Stimulated activated CD4-positive, alpha-beta T cell treated with anti-CD3 and anti-CD28 coated beads, Interleukin-1b, Interleukin-23, amount 100 ng/mL, for 48 hours (primary cell): ENCODE measurements at regions not wholly inside any gene's neighbourhood (a gene's known extent, or its start where the extent isn't known, plus 50 kb on each side); places are given as distances from the start of the nearest gene placed in this dataset.

Experiments used
- DNase-seq: peaks from one replicate; pipeline ENCODE4 v3.0.0-alpha.2; 2020

DNA sequence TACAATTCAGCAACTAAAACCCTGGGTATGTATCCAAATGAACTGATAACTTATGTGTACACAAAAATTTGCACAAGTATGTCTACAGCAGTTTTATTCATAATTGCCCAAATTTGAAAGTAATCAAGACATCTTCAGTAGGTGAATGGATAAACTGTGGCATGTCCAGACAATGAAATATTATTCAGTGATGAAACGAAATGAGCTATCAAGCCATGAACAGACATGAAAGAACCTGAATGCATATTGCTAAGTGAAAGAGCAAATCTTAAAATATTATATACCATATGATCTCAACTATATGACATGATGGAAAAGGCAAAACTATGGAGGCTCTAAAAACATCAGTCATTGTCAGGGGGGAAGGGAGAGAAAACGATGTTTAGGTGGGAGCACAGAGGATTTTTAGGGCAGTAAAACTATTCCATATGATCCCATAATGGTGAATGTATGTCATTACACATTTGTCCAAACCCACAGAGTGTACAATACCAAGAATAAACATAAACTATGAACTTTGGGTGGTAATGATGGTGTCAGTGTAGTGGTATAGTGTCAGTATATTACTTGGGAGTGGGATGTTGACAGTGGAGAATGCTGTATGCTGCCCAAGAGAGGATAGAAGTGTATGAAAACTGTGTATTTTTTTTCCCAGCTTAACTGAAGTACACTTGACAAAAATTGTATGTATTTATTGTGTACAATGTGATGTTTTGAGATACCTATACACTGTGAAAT lies 92.8 kb upstream of the PPP2R5A start:
- no peak for DNase-seq

GRCh38 chr1:212196355-212196754 lies 88.9 kb upstream of the PPP2R5A start:
- DNase-seq, result no peak

DNA sequence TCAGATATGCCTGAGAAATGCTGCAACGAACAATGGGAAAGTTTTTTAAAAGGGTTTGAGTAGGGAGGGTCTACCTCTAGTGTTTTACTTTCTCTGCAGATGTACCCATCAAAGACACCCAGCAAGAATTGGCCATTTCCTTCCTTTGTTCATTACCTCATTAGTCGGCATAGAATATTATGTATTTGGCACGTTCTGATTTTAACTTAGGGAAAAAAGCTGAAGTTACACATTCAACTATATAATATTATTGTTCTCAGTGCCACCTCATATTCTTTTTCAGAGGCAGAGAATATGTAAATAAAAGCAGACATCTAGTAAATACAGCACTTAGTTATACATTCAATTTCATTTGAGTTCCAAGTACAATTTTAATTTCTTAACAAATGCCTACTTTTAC lies 83.7 kb upstream of the PPP2R5A start:
- DNase-seq, result no peak

GRCh38 chr1:212203630-212204029 lies 81.6 kb upstream of the PPP2R5A start:
- DNase-seq, result no peak

GRCh38 chr1:212205006-212205405 lies 80.2 kb upstream of the PPP2R5A start:
- no peak for DNase-seq

- no peak for DNase-seq
Observed at GRCh38 chr1:212205843-212206242, 79.4 kb upstream of the PPP2R5A start.

DNA sequence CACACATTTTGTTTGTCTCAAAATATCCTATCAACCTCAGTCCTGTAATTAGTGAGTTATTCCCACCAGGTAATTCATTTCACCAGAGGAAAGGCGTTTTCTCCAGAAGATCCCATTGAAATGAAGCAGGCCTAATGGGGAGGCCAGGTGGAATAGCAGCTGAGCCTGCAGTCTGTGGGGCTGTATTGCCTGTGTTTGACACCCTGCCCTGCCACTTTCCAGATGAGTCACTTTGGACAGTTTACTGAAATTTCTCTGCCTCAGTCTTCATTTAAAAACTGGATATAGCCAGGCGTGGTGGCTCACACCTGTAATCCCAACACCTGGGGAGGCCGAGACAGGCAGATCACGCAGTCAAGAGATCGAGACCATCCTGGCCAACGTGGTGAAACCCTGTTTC lies 78.1 kb upstream of the PPP2R5A start:
- DNase-seq, result no peak

DNA sequence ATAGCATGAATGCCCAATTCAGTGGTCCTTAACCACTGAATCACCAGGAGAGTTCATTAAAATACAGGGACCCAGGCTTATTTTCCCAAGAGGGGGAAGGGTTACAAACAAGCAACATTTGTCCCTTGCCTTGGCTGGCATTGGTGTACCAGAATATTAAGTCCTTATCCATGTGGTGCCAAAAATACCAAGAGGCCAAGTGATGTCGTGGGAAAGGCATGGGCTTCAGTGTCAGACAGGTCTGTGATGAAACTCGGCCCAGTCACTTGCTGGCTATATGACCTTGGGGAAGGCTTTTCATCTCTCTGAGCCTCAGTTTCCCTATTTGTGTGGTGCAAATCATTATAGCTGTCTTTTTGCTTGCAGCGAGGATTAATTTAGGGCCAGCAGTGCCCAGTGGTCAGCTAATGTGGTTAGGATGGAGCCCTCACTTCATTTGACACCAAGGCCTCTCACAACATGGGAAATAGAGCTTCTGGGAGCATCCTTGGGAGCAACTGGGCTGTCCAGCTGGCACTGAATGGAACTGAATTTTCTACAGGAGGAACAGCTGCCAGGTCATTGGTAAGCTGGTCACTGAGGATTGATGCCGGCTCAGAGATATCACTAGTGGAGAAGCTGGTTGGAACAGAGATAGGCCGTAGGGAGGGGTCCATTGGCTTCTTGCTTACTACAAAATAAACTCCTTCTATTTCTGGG lies 77.2 kb upstream of the PPP2R5A start:
- DNase-seq, result no peak

GRCh38 chr1:212208978-212209644 lies 76.1 kb upstream of the PPP2R5A start:
- DNase-seq, result no peak

DNA sequence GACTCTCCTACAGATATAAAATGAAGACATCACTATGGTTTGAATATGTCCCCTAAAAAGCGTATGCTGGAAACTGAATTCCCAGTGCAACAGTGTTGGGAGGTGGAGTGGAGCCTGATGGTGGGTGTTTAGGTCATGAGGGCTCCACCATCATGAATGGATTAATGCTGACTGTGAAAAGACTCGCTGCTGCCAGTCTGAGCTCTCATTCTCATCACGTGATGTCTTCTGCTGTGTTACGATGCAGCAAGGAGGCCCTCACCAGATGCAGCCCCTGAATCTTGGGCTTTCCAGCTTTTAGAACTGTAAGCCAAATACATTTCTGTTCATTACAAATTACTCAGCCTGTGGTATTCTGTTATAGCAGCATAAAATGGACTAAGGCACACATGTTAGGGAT lies 73.8 kb upstream of the PPP2R5A start:
- DNase-seq, result no peak

DNA sequence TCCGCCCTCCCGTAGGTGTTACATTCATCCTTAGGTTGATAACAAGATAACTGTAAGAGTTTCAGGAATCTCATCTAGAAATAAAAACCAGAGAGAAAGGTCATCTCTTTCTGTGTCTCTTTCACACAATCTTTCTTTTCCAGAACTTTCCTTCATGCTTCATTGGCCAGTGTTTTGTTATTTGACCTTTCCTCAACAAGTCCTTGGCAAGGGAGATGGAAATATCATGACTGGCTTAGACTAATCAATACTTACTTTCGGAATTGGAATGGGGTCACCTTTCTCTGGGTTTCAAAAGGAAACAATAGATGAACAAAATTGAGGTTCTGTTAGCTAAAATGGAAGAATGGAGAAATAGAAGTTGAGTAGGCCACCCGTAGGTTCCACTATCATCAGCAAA lies 72.9 kb upstream of the PPP2R5A start:
- no peak for DNase-seq

GRCh38 chr1:212212906-212213305 lies 72.3 kb upstream of the PPP2R5A start:
- DNase-seq, result no peak

- DNase-seq, result no peak
Observed at GRCh38 chr1:212213784-212214183, 71.4 kb upstream of the PPP2R5A start.

DNA sequence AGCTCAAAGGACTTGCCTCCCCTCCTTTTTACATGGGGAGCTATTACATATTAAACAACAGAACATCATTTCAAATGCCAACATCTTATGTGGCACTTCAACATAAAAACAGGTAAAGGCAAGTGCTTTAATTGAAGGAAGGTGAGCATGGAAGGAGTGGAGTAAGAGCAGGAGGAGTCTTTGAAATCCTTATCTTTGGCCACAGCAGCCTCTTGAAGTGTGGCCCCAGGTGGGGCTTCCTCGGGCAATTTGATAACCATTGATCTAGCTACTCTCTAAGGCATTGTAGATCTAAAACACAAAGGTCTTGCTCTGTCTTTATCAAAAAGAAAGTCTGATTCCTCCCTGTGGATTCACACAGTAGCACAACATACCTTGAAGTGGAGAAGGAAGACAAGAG lies 70.9 kb upstream of the PPP2R5A start:
- DNase-seq, result no peak

GRCh38 chr1:212215910-212216309 lies 69.3 kb upstream of the PPP2R5A start:
- DNase-seq, result no peak

DNA sequence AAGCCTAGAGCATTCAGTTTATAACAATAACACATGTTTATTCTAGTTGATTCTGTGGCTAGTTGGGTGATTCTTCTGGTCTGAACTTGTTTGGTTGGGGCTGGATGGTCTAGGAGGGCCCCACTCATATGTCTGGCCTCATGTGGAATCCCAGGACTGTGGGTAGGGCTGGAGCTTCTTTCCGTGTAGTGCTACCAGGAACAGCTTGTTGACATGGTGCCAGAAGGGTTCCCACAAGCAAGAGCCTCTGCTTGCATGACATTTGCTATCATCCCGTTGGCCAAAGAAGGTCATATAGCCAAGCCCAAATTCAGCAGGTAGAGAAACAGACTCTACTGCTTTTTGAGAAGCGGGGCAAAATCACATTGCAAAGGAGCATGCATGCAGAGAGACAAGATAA lies 67.6 kb upstream of the PPP2R5A start:
- no peak for DNase-seq

DNA sequence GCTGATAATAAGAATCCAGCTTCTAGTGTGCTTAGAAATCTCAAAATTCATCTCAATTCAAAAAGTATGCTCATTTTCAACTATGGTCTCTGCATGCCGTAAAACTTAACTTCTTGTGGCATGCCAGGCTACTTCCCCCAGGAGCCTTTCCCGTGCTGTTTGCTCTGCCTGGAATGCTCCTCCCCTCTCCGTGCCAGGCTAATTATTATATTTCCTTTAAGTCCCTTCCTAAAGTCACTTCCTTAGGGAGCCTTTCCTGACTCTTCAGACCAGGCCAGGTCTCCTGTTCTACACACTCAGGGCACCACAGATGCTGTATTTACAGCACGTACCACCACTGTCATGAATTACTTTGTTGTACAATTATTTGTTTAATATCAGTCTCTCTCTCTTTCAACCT lies 67.1 kb upstream of the PPP2R5A start:
- DNase-seq, result no peak

DNA sequence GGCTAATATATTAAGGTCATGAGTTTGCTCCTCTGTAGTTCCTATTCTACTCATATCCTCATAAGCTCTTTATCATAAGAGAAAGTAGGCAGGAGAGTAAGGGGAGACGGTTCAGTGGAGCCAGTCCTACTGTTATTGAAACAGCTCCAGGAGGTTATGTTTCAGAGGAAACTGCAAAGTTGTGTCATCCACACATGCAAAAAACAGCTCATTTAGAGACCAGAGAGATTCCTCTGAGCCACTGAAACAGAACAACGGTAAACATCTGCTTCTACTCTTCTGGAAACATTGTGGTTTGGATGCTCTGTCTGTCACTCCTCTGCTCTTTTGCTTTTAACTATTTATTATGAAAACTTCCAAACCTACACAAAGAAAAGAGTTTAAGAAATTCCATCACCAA lies 66.3 kb upstream of the PPP2R5A start:
- DNase-seq, result peak; percentile 5

DNA sequence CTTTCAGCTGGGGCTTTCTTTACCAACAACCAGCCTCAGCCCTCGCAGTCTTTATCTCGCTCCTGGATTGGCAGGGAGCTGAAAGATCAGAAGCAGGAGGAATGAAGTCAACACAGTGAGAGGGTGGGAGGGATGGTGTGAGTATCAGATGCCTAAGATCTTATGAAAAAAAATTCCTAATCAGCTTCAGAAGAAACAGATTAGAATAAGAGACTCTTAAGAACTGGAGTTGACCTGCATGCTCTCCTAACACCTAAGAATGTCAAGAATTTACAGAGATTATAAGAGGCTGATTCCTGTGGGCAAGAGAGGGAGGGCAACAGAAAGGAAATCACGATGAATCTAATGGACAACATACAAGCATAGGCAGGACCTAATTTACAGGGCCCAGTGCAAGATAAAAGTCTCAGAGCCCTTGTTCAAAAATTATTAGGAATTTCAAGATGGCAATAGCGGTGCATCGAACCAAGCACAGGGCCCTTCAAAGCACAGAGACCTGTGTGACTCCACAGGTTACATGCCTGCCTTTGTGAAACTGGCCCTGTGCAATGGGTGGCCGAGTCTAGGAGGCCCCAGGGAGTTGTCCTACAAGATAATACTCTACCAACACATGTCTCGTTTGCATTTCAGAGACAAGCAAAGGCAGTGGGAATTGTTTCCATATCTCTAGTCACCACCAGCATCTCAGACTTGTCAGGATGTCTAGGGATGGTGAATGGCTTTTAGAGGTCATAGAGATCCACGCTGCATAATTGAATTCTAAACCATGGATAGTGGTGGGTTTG lies 65.3 kb upstream of the PPP2R5A start:
- no peak for DNase-seq

DNA sequence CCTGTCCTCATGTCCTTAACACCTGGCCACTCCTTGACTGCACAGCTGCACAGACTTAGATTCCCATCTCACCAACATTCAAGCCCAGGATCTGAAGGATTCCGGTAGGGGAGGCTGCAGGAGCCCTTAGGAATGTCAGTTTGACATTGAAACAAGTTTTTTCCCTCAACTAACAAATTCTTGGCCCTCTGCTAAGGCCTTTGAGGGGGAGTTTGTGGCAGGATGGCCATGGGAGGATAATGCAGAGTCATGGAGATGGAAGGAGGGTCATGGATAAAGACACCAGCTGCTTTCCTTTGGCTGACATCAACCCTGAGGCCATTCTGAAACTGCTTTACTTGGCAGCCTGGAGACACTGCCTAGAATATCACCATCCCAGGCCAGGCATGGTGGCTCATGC lies 63.4 kb upstream of the PPP2R5A start:
- no peak for DNase-seq

GRCh38 chr1:212224102-212224501 lies 61.1 kb upstream of the PPP2R5A start:
- DNase-seq, result no peak

GRCh38 chr1:212225416-212225815 lies 59.8 kb upstream of the PPP2R5A start:
- DNase-seq, result peak; percentile 9

GRCh38 chr1:212225871-212226302 lies 59.3 kb upstream of the PPP2R5A start:
- DNase-seq, result no peak
